Left cardiac atrium (tissue), 4 donors: ENCODE measurements at regions not wholly inside any gene's neighbourhood (a gene's known extent, or its start where the extent isn't known, plus 50 kb on each side); places are given as distances from the start of the nearest gene placed in this dataset.
"Not testable (repeated sequence)": the region's sequence is repeated elsewhere in the genome, so short reads cannot be mapped to it uniquely, and the experiment has no call there.

Experiments
- ATAC-seq, 2 donors: fragments of 200-7000 bp; cut with Tn5 transposase; one replicate each; pipeline ENCODE4 v1.9.1; 2020; ENCODE audit warnings: mild to moderate bottlenecking in 2 of 2, moderate library complexity in 2 of 2
- DNase-seq: peaks from one replicate; pipeline ENCODE4 v3.0.0-alpha.2; 2020
- intact Hi-C, 2 donors: fragments of 100-400 bp; cut with DNase I; formaldehyde crosslinking; loops; one replicate each; pipeline versions ENCODE4 v1.14.1 to v1.15.1; 2022 to 2023
- donor health status: DM: no; HTN: yes; CAD: no.
- donor health status: DM: no; HTN: yes; CAD: no; lungs with severe emphysema.
- donor health status: DM: yes; HTN: yes; CAD: no.
- donor health status: Dilated cardiomyopathy.

DNA sequence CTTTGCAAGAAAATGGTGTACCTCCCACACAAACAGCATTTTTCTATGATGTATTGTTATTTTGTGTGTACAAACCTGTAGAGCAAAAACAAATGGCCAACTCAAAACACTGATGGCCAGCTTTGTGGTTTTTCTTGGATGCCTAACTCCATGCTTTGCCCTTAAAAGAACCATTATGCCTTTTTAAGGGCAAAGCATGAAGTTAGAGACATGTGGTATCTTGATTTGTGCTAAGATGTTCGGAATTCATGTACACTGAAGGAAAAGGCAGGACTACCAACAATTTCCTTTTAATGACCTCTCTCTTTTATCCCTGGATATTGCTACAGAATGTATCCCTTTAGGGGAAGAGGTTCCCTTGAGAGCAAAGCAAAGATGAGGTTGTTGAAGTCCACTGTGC is 273.6 kb downstream of the SCG2 start:
- ATAC-seq, result no peak
- no peak for DNase-seq

DNA sequence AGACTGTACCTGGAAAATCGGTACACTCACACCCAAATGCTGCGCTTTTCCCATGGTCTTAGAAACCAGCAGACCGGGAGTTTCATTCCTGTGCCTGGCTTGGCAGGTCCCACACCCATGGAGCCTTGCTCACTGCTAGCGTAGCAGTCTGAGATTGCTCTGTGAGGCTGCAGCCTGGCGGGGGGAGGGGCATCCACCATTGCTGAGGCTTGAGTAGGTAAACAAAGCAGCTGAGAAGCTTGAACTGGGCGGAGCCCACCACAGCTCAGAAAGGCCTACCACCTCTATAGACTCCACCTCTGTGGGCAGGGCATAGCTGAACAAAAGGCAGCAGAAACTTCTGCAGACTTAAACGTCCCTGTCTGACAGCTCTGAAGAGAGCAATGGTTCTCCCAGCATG is 271.4 kb downstream of the SCG2 start:
- intact Hi-C loops, ATAC-seq, DNase-seq: not testable (repeated sequence)

More for the DNA sequence above, 273.6 kb downstream of the SCG2 start:
- intact Hi-C loops, result no loop called here

DNA sequence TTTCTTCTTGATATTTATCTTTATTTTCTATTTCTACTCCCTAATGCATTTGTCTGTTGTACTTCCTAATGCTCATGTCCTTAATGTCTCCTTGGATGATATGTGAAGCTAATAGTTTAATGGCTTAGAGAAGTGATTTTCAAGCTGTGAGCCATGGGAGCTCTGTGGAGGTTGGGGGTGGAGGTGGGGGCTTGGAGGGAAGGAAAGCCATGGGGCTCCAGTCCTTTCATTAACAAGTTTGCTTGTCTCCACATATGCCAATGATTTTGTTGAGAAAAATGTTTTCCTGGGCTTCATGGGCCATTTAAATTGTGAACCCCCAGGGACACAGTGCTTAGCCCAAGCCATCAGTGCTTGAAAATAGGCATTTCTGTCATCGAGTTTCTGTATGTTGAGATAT is 264.1 kb downstream of the SCG2 start:
- no peak for DNase-seq
- intact Hi-C loops, result no loop called here
- ATAC-seq, result no peak

DNA sequence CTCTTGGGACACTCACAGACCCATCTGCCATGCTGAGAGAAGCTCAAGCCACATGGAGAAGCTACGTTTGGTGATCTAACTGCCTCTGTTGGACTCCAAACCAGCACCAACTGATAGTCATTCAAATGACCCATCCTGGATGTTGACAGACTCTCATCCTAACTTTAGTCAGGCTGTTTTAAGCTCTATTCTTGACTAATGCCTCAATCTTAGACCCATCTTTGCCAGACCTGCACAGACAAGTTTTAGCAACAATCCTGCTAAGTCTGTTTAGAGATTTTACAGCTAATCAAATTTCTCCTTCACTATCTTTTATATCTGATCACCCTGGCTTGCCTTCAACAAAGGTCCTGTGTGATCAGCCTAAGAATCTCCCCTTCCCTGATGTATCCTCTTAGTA is 245.1 kb downstream of the SCG2 start:
- DNase-seq, result no peak
- intact Hi-C loops, result no loop called here

DNA sequence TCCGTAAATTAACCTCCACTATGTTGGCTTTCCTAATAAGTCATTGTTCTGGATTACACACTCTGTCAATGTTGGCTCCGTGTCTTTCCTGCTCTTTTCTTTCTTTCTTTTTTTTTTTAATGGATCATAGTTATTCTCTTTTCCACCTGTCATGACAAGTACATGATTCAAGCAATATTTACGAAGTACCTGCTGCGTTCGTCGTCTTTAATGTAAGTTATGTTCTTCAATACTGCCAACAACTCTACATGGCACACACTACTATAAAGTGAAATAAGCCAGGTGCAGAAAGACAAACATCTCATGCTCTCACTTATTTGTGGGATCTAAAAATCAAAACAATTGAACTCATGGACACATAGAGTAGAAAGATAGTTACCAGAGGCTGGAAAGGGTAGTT is 239.1 kb downstream of the SCG2 start:
- intact Hi-C loops, result no loop called here
- no peak for ATAC-seq
- no peak for DNase-seq

More for the DNA sequence above, 245.1 kb downstream of the SCG2 start:
- ATAC-seq, result no peak

DNA sequence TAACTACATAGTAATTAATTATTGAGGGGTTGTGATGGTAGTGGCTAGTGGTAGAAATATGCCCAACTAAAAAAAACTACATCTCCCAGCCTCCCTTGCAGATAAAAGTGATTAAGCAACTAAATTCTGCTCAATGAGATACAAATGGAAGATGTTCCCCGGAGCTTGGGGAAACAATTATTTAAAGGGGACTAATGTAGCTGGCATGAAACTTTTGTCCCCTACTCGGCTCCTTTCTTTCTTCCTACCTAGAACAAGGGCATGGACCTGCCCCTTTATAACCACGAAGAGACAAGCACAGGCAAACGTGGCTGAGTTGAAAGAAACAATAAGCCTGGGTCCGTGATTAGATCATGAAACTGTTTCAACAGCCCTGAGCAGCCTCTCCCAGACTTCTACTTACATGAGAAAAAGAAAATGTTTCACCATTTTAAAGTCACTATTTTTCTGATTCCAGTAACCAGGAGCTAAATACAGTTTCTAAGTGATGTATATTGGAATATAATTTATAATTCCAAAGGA is 236.9 kb downstream of the SCG2 start:
- DNase-seq (no peak), ATAC-seq (no peak)
- intact Hi-C loops, result no loop called here

DNA sequence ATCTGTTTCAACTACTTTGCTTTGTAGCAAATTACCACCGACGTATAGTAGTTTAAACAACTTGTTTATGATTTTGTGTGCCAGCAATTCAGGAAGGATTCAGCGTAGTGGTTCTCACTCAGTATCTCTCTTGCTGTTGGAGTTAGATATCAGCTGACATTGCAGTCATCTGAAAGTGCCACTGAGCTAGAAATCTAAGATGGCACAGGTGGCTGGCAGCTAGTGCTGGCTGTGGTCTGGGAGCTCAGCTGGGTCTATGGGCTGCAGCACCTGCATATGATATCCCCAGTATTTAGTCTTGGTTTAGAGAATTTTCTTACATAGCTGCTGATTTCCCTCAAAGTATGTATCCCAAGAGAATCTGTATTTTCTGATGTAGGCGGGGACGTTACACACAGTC is 235.6 kb downstream of the SCG2 start:
- intact Hi-C loops, result no loop called here
- ATAC-seq (no peak), DNase-seq (no peak)

DNA sequence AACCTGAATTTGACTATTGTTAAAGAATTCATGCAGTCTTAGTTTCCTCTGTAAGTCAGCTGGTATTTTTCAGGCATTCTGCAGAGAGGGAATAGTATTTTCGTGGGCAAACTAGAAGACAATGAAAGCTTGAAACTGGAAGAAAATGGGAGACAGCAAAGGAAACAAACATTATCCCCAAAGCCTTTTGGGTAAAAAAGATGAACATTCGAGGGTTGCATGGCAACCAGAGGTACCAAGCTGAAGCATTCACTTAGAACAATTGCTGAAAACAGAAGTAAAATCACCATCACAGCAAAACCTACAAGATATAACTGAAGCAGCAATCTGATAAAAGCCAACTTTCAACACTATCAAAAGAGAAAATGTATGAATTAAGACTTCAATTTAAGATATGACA is 233.7 kb downstream of the SCG2 start:
- intact Hi-C loops, result no loop called here
- no peak for ATAC-seq
- no peak for DNase-seq

DNA sequence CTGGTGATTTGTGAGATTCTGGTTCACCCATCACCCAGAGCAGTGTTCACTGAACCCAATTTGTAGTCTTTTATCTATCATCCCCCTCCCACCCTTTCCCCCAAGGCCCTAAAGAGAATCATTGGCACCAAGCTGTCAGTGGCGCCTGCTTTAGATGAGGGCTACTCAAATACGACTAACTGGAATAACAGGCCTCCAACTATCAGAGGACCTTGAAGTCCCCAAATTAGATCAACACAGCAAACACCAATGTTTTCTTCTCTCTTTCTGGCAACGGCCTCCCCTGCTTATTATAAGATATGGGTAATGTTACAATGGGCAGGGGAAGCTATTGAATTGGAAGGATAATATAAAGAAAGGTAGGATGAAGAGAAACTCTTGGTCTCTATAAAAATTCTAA is 232.3 kb downstream of the SCG2 start:
- DNase-seq (no peak), ATAC-seq (no peak)
- intact Hi-C loops, result no loop called here

DNA sequence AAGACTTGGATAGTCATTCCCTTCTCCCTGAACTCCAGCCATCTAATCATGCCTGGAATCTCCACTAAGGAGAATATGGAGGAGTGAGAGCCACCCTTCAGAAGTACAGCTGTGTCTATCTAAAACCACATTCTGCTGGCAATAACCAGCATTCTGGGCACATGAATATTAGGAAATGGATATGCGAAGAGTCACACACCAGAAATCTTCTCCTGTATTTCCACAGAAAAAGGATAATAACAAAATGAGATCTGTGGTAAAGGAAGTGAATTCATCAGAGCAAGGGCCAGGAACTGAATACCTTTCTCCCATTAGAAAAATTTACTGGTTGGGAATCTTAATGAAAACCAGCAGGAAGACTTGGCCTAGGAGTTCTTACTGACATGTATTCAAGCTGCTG is 218.8 kb downstream of the SCG2 start:
- ATAC-seq (no peak), DNase-seq (no peak)
- intact Hi-C loops, result no loop called here

DNA sequence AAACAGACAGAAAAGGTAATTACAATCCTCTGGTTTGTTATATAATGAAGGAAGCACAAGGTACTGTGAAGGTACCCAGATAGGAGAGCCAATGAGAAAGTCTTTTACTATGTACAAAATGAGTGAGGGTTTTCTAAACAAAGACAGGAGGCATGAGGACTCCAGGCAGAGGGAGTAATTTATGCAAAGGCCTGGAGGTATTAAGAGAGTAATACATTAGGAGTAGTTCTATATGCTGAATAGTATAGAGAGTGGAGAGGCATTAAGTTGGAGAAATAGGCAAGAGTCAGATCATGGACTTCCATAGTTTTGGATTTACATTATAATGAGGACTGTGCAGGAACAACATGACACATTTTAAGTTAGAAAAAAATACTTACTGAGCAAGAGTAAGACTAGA is 216.0 kb downstream of the SCG2 start:
- ATAC-seq (no peak), DNase-seq (no peak)
- intact Hi-C loops, result no loop called here

DNA sequence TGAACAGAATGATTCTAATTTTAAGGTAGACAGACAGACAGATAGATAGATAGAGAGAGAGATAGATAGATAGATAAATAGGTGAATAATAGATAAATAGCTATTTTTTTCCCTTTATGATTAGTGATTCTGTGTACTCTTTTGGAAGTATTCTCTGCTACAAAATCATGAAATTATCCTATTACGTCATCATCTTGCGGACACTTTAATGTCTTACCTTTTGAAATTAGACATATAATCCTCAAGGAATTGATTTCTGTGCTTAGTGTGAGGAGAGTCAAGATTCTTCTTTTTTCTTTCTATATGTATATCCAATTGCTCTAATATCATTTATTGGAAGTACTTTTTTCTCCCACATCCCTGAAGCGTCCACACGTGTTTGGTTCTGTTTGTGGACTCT is 215.2 kb downstream of the SCG2 start:
- intact Hi-C loops, result no loop called here
- no peak for ATAC-seq
- DNase-seq, result no peak

DNA sequence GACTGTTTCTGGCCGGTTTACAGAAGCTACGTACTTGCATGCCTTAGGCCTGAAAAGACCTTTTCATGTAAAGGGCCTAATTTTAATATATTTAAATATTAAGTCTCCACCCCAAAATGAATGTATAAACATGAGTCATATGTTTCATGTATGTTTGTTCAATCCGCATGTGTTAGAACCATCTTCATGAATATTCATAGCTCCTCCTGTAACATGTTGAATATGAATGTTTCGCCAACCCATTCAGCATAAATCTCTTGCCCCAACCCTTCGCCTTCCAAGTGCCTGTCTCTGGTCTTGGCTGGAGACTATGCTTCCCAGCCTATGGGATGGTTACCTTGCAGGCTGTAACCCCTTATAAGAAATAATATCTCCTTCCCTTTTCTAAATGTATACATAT is 212.5 kb downstream of the SCG2 start:
- intact Hi-C loops, result no loop called here
- no peak for DNase-seq
- no peak for ATAC-seq

DNA sequence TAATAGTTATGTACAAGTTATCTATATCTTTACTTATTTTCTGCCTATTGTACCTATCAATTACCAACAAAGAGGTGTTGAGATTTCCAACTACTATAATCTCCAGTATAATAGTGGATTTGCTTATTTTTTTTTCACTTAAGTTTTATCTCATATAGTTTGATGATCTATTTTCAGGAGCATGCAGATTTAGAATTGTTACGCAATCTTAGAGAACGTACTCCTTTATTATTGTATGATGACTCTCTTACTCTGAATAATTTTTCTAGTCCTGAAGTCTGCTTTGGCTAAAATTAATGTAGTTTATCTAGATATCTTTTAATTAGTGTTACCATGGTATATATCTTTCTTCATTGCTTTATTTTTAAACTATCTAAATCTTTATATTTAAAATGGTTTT is 205.2 kb downstream of the SCG2 start:
- ATAC-seq (peak in 1 of 2 donors; percentile 30), DNase-seq (no peak)
- intact Hi-C loops, result no loop called here

DNA sequence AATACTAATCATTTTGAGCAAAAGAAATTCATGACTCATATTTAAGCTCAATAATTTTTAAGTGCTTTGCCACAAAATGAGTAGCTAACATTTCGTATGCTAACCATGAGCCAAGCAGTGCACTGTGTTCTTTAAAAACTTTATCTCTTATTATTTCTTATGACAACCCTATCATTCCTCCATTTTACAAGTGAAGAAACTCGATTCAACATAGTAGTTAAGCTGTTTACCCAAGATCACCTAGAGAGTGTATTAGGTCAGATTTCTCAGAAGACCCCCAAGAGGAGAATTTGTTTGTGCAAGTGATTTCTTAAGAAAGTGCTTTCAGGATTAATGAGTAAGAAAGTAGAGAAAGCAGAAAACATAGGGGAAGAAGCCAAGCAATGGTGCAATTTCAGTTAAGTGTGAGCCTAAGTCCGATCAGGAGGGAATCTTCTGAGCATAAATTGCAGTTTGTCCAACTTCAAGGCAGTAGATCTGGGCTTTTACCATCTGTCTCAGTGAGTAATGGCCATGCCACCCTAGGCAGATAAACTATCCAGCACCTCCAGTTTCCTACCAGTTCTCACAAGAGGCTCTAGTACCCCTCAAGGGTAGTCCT is 202.7 kb downstream of the SCG2 start:
- ATAC-seq (peak in 1 of 2 donors; percentile 30), DNase-seq (no peak)
- intact Hi-C loops, result no loop called here

DNA sequence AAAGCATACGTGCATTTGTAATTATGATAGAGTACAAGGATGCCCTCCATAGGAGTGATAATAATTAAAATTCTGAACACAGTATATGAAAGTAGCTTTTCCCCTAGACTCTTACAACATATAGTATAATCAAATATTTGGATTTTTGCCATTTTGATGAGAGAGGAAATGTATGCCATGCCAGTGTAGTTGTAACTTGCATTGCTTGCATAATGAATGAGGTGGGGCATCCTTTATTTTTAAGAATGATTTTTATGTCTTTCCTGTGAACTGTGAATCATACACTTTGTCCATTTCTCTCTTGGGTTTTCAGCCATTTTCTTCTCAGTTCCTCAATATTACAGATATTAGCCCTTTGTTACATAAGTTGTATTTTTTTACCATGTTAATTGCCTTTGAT is 197.5 kb downstream of the SCG2 start:
- intact Hi-C loops, result no loop called here
- no peak for DNase-seq
- ATAC-seq, result no peak

DNA sequence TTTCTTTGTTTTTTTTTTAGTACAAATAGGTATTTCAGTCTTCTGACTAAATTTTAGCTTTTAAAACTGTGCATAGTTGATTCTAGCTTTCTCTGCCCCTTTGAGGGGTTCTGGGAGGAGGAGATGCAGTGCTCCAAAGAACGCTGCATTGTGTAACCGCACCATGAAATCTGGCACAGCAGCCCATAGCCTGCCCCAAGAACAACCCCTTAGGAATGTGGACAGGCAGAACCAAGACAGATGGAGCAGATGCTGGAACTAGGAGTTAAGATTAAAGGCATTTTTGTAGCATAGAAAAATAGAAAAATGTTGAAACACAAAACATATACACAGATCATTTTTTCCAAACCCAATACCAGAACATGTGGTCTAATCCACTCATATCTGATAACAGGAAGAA is 187.5 kb downstream of the SCG2 start:
- intact Hi-C loops, result no loop called here
- DNase-seq (peak; percentile 58), ATAC-seq (peak; percentile 94 to 97)

DNA sequence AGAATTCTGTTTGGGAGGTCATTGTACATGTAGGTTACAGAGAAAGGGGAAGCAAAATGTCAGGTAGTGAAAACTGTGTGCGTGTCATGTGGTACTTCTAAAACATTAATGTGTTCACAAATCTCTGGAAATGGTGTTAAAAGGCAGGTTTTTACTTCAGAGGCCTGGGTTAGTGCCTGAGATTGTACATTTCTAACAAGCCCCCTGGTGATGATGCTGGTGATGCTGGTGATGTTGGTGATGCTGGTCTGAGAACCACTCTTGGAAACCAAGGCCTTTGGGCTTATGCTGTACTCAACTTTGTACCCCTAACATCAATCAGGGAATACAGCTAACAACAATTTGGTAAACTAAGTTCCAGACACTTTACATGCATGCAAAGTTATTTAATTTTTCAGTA is 187.1 kb downstream of the SCG2 start:
- intact Hi-C loops, result no loop called here
- ATAC-seq (no peak), DNase-seq (no peak)

DNA sequence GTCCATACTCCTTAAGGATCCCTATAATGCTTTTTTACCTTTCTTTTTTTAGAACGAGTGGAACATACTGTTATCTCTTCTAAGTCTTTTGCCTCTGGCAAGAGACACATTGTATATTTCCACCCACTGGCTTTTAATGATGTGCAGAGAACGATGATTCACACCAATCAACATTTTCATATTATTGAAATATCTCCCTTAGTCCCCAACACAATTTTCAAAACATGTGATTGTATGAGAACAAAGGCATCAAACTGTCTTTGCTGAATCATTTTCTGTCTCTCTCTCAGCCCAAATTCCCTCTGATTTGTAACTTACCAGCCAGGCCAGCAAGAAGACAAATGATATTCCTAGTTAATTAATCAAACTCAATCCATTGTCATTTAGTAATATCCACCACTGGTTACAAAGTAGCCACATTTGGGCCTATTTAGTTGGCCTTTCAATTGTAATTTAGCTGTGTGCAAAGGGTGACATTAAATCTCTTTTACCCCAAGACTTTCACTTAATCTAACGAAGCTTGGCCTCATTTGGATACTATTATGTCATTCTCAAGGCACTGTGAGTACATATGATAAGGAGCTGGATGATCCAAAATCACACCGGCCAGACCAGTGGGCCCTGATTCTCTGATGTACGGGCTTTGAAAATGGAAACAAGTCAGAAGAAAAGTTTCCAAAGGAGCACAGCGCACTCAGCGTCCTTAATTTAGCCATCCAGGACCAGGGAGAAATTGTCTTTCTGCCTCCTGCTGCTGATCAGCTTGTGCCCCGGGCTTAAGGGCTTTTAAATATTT is 185.1 kb downstream of the SCG2 start:
- peak; percentile 20 for DNase-seq
- peak in 1 of 2 donors; percentile 43 for ATAC-seq
- intact Hi-C loops, result no loop called here

DNA sequence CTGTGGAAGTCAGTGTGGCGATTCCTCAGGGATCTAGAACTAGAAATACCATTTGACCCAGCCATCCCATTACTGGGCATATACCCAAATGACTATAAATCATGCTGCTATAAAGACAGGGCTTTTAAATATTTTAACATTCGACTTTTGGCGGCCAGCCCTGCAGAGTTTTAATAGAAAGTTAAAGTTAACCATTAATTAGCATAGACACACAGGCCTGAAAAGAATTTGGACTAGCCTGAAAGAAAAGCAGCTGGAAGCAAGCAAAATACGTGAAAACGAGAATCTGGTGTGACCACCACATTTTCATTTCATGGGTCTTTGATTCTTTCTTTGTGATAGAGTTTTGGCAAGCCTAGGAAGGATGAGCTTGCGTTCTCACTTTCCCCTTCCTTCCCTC is 184.0 kb downstream of the SCG2 start:
- intact Hi-C loops, result no loop called here
- ATAC-seq (no peak), DNase-seq (no peak)

DNA sequence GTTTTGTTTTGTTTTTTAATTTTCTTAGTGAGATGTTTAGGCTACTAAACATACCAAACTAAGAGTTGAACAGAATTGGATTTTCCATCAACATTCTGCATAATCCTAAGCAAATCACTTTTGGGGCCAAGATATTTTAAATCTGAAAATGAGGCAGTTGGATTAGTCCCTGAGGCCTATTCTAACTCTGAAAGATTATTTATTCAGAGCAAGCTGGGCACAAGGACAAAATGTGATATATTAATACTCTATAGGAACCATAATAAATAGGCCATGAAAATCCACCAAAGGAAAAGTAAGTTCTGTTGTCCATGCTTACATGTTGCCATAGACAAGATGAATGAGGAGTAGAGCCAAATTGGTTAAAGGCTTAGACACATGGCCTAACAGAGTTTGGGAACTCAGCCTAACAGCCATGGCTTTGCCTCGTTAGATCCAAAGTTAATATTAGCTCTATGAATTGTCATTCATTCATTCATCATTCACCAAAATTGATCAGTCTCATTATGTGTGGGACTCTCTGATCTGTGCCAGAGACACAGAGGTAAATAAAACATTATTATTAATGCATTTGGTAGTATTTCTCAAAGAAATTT is 183.5 kb downstream of the SCG2 start:
- intact Hi-C loops, result no loop called here
- ATAC-seq, result no peak
- no peak for DNase-seq
